Uterus (tissue), 3 donors: ENCODE measurements at regions not wholly inside any gene's neighbourhood (a gene's known extent, or its start where the extent isn't known, plus 50 kb on each side); places are given as distances from the start of the nearest gene placed in this dataset.
"Not testable (repeated sequence)": the region's sequence is repeated elsewhere in the genome, so short reads cannot be mapped to it uniquely, and the experiment has no call there.

ENCODE experiments used
- DNase-seq, 2 donors: peaks; one replicate each; pipeline ENCODE4 v3.0.0-alpha.2; 2019 to 2020
- H3K27ac ChIP-seq, 2 donors: fragments of 200-600 bp; sonication (generic); 1 replicate in 1 of 2; 2 replicates in 1 of 2; pipeline ENCODE4 v1.5.1; 2016 to 2018
- H3K27me3 ChIP-seq, 2 donors: fragments of 200-600 bp; sonication (generic); one replicate each; pipeline ENCODE4 v1.5.1; 2018 to 2019; ENCODE audit warnings: control low read depth in 1 of 2
- H3K36me3 ChIP-seq, 2 donors: fragments of 200-600 bp; sonication (generic); one replicate each; pipeline ENCODE4 v1.5.1; 2019; ENCODE audit warnings: control low read depth in 1 of 2
- H3K4me1 ChIP-seq, 2 donors: fragments of 200-600 bp; sonication (generic); one replicate each; pipeline ENCODE4 v1.5.1; 2018 to 2019; ENCODE audit warnings: control low read depth in 1 of 2
- H3K4me3 ChIP-seq, 2 donors: fragments of 200-600 bp; sonication (generic); 1 replicate in 1 of 2; 2 replicates in 1 of 2; pipeline ENCODE4 v1.5.1; 2018 to 2019; ENCODE audit warnings: mild to moderate bottlenecking in 1 of 2
- H3K9me3 ChIP-seq, 2 donors: fragments of 200-600 bp; sonication (generic); one replicate each; pipeline ENCODE4 v1.5.1; 2019; ENCODE audit warnings: control low read depth in 1 of 2
- POLR2A ChIP-seq, 2 donors: fragments of 450-650 bp; IDR thresholded peaks; one replicate each; pipeline ENCODE4 v1.6.1; 2016; ENCODE audit warnings: antibody characterized with exemption in 2 of 2, mild to moderate bottlenecking in 1 of 2, moderate library complexity in 1 of 2
- intact Hi-C: fragments of 100-400 bp; cut with DNase I; formaldehyde crosslinking; loops from one replicate; pipeline ENCODE4 v1.15.1; 2023; ENCODE audit warnings: low total_unique reads
- TF ChIP-seq, protein P1 (sequence below), 4 experiments: fragments of 200-600 bp in 2 of 4; fragments of 450-650 bp in 2 of 4; sonication (generic) in 2 of 4; IDR thresholded peaks; one replicate each; pipeline ENCODE4 v1.5.1; 2016 to 2019; ENCODE audit warnings: antibody characterized with exemption in 4 of 4, mild to moderate bottlenecking in 2 of 4, moderate library complexity in 1 of 4
- donor health status: DM: yes; HTN: yes; CAD: no.

DNA sequence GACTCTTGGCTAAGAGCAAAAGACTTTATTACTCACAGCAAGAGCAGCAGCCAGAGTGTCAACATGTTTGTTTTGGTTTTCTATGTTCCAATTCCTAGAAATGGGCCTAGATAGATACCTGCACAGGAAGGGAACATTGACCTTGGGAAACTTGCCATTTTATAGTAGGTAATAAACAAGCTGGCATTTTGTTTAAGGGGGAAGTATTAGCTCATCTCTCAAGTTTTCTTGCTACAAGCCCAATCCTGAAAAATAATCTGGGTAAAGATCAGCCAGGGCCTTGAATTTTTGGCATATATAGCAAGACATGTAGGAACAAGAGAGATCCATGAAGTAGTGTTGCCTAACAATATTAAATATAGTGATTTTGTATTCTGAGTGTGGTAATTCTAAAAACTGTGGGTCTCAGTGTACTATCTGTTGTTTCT, 51.4 kb upstream of the RGL1 start:
- Histone ChIP-seq H3K4me3 (no peak overlapping the region), H3K27me3 (no peaks in the 10 kb centered on the region), H3K9me3 (no peaks in the 10 kb centered on the region), H3K36me3 (no peaks in the 10 kb centered on the region), H3K27ac (no peak overlapping the region), H3K4me1 (no peaks in the 10 kb centered on the region)
- intact Hi-C loops = no loop called here
- DNase-seq = no peak
- no peak for TF ChIP-seq POLR2A (IDR thresholded peaks at IDR 0.05)
- TF ChIP-seq, protein P1, sequence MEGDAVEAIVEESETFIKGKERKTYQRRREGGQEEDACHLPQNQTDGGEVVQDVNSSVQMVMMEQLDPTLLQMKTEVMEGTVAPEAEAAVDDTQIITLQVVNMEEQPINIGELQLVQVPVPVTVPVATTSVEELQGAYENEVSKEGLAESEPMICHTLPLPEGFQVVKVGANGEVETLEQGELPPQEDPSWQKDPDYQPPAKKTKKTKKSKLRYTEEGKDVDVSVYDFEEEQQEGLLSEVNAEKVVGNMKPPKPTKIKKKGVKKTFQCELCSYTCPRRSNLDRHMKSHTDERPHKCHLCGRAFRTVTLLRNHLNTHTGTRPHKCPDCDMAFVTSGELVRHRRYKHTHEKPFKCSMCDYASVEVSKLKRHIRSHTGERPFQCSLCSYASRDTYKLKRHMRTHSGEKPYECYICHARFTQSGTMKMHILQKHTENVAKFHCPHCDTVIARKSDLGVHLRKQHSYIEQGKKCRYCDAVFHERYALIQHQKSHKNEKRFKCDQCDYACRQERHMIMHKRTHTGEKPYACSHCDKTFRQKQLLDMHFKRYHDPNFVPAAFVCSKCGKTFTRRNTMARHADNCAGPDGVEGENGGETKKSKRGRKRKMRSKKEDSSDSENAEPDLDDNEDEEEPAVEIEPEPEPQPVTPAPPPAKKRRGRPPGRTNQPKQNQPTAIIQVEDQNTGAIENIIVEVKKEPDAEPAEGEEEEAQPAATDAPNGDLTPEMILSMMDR (IDR thresholded peaks at IDR 0.05) = no peak

- Histone ChIP-seq H3K4me1 (no peaks in the 10 kb centered on the region), H3K36me3 (no peaks in the 10 kb centered on the region), H3K27me3 (no peaks in the 10 kb centered on the region), H3K4me3 (no peak overlapping the region), H3K9me3 (no peaks in the 10 kb centered on the region), H3K27ac (no peak overlapping the region)
- TF ChIP-seq POLR2A (IDR thresholded peaks at IDR 0.05) = no peak
- TF ChIP-seq, protein P1 (IDR thresholded peaks at IDR 0.05) = no peak
- no peak for DNase-seq
- intact Hi-C loops = no loop called here
These were observed 60.6 kb upstream of the RGL1 start for GRCh38 chr1:183744132-183744913.

GRCh38 chr1:183742355-183742754, 62.6 kb upstream of the RGL1 start:
- no peak for DNase-seq
- Histone ChIP-seq H3K36me3 (no peaks in the 10 kb centered on the region), H3K27me3 (no peaks in the 10 kb centered on the region), H3K4me1 (no peaks in the 10 kb centered on the region), H3K9me3 (no peaks in the 10 kb centered on the region), H3K27ac (no peak overlapping the region), H3K4me3 (no peak overlapping the region)
- intact Hi-C loops = no loop called here
- TF ChIP-seq, protein P1 (IDR thresholded peaks at IDR 0.05) = no peak
- TF ChIP-seq POLR2A (IDR thresholded peaks at IDR 0.05) = no peak

GRCh38 chr1:183739741-183740271, 65.1 kb upstream of the RGL1 start:
- Histone ChIP-seq H3K27me3 (no peaks in the 10 kb centered on the region), H3K4me1 (peaks cover 4 to 6% of the 10 kb centered on the region in 2 donors), H3K27ac (no peak overlapping the region), H3K4me3 (no peak overlapping the region), H3K36me3 (no peaks in the 10 kb centered on the region), H3K9me3 (no peaks in the 10 kb centered on the region)
- intact Hi-C loops = no loop called here
- no peak for DNase-seq
- TF ChIP-seq, protein P1 (IDR thresholded peaks at IDR 0.05) = no peak
- TF ChIP-seq POLR2A (IDR thresholded peaks at IDR 0.05) = no peak

GRCh38 chr1:183739082-183739481, 65.8 kb upstream of the RGL1 start:
- Histone ChIP-seq H3K27ac (no peak overlapping the region), H3K36me3 (no peaks in the 10 kb centered on the region), H3K4me3 (no peak overlapping the region), H3K27me3 (no peaks in the 10 kb centered on the region), H3K9me3 (no peaks in the 10 kb centered on the region), H3K4me1 (peaks cover 4 to 6% of the 10 kb centered on the region in 2 donors)
- intact Hi-C loops = no loop called here
- DNase-seq = no peak
- no peak for TF ChIP-seq POLR2A (IDR thresholded peaks at IDR 0.05)
- TF ChIP-seq, protein P1 (IDR thresholded peaks at IDR 0.05) = no peak

- H3K4me1 ChIP-seq, H3K27ac ChIP-seq, H3K4me3 ChIP-seq, DNase-seq, H3K9me3 ChIP-seq, H3K27me3 ChIP-seq, H3K36me3 ChIP-seq, intact Hi-C loops: not testable (repeated sequence)
These were observed 67.0 kb upstream of the RGL1 start for GRCh38 chr1:183737916-183738315.
